ENCODE measurements at regions not wholly inside any gene's neighbourhood (a gene's known extent, or its start where the extent isn't known, plus 50 kb on each side); places are given as distances from the start of the nearest gene placed in this dataset.
"Not testable (repeated sequence)": the region's sequence is repeated elsewhere in the genome, so short reads cannot be mapped to it uniquely, and the experiment has no call there.

DNA sequence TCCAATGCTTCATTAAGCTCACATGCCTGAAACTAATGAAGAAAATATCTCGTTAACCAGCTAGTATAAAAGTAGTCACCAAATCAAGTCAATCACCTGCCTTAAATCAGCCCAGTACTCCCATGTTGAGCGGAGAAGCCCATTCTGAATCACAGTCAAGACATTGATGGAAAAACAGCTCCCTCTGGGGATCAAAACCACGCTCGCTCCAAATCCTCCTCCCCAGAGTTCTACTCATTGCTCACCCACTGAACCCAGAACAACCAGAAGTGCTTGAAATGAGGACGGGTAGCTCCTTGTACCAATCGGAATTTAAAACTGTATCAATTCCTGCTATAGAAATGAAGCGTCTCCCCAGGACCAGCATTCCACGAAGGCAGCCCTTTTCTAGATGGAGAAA is 90.0 kb upstream of the ZNF195 start:
- not testable (repeated sequence) for TF ChIP-seq SIN3A (IDR thresholded peaks at IDR 0.05; ENCODE audit: borderline replicate concordance, low read depth, low read length); RAD21 (CRISPR knock-in tag; IDR thresholded peaks at IDR 0.05); ZNF235 (CRISPR knock-in tag; IDR thresholded peaks at IDR 0.05; ENCODE audit: borderline replicate concordance)
- TF ChIP-seq, protein P1, sequence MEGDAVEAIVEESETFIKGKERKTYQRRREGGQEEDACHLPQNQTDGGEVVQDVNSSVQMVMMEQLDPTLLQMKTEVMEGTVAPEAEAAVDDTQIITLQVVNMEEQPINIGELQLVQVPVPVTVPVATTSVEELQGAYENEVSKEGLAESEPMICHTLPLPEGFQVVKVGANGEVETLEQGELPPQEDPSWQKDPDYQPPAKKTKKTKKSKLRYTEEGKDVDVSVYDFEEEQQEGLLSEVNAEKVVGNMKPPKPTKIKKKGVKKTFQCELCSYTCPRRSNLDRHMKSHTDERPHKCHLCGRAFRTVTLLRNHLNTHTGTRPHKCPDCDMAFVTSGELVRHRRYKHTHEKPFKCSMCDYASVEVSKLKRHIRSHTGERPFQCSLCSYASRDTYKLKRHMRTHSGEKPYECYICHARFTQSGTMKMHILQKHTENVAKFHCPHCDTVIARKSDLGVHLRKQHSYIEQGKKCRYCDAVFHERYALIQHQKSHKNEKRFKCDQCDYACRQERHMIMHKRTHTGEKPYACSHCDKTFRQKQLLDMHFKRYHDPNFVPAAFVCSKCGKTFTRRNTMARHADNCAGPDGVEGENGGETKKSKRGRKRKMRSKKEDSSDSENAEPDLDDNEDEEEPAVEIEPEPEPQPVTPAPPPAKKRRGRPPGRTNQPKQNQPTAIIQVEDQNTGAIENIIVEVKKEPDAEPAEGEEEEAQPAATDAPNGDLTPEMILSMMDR (CRISPR knock-in tag; IDR thresholded peaks at IDR 0.05) = not testable (repeated sequence)
- TF ChIP-seq, protein P2, sequence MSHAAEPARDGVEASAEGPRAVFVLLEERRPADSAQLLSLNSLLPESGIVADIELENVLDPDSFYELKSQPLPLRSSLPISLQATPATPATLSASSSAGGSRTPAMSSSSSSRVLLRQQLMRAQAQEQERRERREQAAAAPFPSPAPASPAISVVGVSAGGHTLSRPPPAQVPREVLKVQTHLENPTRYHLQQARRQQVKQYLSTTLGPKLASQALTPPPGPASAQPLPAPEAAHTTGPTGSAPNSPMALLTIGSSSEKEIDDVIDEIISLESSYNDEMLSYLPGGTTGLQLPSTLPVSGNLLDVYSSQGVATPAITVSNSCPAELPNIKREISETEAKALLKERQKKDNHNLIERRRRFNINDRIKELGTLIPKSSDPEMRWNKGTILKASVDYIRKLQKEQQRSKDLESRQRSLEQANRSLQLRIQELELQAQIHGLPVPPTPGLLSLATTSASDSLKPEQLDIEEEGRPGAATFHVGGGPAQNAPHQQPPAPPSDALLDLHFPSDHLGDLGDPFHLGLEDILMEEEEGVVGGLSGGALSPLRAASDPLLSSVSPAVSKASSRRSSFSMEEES (CRISPR knock-in tag; IDR thresholded peaks at IDR 0.05) = not testable (repeated sequence)

Measured in HepG2 (cell line).